GM18909 (cell line): ENCODE measurements at regions not wholly inside any gene's neighbourhood (a gene's known extent, or its start where the extent isn't known, plus 50 kb on each side); places are given as distances from the start of the nearest gene placed in this dataset.

ENCODE experiments used
- ATAC-seq: cut with Tn5 transposase; IDR thresholded peaks from one replicate; pipeline ENCODE4 v1.9.1; 2021; ENCODE audit warnings: mild to moderate bottlenecking; ENCODE audit not compliant: unreplicated experiment, poor library complexity

GRCh38 chr5:67454957-67455561 lies 258.5 kb upstream of the CD180 start:
- ATAC-seq, result no peak

GRCh38 chr5:67453111-67453905 lies 256.7 kb upstream of the CD180 start:
- ATAC-seq, result no peak

- ATAC-seq, result no peak
Observed at GRCh38 chr5:67451640-67452279, 255.2 kb upstream of the CD180 start.

DNA sequence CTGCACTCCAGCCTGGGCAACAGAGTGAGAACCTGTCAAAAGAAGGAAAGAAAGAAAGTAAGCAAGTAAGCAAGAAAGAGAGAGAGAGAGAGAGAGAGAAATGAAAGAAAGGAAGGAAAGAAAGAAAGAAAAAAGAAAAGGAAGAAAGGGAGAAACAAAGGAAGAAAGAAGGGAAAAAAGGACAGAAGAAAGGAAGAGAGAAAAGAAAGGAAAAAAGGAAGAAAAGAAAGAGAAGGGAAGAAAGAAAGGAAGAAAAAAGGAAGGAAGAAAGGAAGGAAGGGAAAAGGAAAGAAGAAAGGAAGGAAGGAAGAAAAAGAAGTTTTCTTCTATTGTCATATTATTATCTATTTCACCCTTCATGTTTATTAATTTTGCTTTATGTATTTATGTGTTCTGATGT lies 251.1 kb upstream of the CD180 start:
- ATAC-seq, result no peak

GRCh38 chr5:67437905-67438845 lies 241.6 kb upstream of the CD180 start:
- ATAC-seq, result no peak

DNA sequence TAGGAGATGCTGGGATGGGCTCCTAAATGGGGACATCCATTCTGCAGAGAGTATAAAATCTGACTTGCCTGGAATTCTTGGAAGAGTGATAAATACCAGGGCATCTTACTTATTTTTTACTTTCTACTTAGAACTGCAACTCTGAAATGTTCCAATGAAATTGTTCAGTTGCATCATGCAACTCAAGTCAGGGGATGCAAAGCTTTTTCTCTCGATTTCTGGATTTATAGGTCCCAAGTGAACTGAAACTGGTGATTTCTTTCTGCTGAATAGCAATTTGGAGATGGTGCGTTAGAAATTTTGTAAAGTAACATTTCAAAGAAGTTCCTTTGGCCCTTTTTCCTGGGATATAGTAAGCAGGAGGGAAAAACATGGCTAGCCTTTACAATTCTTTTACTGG lies 238.4 kb upstream of the CD180 start:
- ATAC-seq, result no peak

DNA sequence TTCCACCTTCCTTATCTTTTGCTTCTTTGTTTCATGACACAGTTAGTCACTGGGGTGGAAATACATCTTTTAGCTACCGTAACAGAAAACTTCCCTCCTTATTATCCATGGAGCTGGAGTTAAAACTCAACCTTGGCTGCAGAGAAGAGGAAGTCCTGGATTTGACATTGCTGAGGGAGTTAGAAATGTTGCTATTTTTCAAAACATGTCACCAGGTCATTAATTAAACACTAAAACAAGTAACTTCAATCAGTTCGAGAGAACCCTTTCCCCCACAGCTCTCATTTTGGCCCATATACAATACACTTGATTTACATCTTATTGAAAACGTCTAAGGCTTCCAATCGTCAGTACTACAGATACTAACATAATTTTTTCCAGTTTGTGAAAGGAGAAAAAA lies 237.9 kb upstream of the CD180 start:
- no peak for ATAC-seq

DNA sequence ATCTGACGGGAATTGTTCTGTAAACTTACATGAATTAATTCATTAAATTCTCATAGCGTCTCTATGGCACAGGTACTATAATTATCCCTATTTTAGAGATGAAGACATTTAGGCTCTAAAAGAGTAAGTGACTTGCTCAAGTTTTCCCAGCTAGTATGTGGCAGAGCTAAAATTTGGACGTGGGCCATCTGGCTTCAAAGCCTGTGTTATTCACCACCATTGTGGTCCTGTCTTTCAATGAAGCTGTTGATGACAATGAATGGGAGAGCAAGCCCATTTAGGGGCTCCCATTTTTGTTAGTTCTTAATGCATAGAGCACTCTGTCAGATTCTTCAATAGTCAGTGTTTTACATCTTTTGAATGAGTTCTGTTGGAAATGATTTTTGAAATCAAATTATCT lies 236.0 kb upstream of the CD180 start:
- ATAC-seq, result no peak

- no peak for ATAC-seq
Observed at GRCh38 chr5:67431191-67431590, 234.6 kb upstream of the CD180 start.

DNA sequence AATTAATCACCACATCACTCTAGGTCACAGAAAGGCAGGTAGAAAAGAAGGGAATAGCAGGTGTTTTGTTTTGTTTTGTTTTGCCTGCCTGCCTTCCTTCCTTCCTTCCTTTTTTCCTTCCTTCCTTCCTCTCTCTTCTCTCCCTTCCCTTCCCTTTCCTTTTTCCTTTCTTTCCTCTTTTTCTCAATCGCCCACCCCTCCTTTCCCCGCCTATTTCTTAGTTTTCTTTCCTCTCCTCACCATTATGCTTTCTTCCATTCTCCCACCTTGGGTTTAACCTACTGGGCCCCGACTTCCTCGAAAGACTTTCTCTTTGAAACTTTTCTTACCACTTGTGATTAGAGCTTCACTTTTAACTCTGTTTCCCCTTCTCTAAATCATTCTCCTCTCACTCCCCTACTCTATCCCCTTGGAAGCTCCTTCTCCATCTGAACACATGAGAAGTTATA lies 231.3 kb upstream of the CD180 start:
- ATAC-seq, result no peak

GRCh38 chr5:67426961-67427849 lies 230.6 kb upstream of the CD180 start:
- no peak for ATAC-seq

- no peak for ATAC-seq
Observed at GRCh38 chr5:67425514-67425913, 228.9 kb upstream of the CD180 start.

DNA sequence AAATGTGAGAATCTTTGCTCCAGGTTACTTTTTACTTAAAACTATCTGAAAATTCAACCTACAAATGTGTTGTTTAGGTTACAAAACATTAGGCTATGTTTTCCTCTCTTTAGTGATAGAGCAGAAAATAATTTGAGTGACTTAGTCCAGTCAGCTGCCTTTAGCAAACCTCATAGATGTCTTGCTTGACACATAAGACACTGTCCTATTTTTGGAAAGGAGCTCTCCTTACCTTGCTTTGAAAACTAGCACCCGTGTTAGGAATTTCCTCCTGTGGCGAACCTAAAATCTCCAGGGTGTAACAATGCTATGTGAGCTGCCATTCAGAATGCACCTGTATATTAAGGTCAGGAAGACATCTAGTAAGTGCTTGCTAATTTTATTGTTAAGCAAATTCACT lies 221.2 kb upstream of the CD180 start:
- ATAC-seq, result no peak

- no peak for ATAC-seq
Observed at GRCh38 chr5:67416986-67417385, 220.4 kb upstream of the CD180 start.

GRCh38 chr5:67416133-67416937 lies 219.7 kb upstream of the CD180 start:
- no peak for ATAC-seq

GRCh38 chr5:67414712-67415111 lies 218.1 kb upstream of the CD180 start:
- no peak for ATAC-seq

DNA sequence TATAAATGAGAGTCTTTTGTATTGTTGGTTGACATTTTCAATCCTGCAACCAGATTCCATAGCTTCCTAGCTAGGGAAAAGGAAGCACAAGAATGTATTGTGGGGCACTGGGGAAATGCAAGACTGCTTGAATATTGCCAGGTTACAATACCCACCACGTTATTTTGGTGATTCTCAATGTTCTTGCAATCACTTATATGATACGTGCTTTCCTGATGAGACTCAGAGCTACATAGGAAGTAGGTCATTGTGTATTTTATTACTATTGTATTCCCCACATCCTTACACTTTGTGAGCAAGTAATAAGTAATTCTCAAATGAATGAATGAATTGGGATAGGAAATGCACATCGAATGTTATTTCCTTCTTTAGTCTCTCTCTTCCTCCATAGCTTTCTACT lies 217.1 kb upstream of the CD180 start:
- no peak for ATAC-seq

DNA sequence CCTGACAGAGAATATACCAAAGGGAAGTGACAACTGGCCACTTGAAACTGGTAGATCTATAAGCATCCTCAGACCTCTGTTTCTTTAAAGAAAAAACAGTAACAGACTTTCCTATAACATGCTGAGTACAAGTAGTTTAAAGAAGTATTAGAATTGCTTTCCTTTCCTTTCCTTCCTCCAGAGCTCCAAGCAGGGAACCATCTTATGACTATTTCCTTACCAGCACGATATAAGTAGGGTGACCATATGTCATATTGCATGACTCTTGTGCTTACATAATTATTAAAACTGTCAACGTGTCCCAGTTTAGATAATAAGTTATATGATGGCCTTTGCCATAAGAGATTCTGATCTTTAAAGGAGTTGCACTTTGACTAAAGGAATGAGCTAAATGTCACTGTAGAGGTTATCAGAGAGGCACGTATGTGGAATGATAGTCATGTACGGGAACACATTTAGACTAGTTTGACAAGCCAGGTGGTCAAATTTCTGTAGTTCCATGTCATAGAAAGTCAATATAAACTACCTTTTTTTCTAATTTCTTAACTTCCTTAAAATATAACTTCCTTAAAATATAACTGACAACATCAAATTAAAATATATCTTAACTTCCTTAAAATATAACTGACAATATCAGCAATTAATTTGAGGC lies 212.7 kb upstream of the CD180 start:
- no peak for ATAC-seq
